Brain microvascular endothelial cell (primary cell): ENCODE measurements at regions not wholly inside any gene's neighbourhood (a gene's known extent, or its start where the extent isn't known, plus 50 kb on each side); places are given as distances from the start of the nearest gene placed in this dataset.

Experiments used
- DNase-seq: peaks from one replicate; pipeline ENCODE4 v3.0.0-alpha.2; 2020
- H3K27ac ChIP-seq: fragments of 250-450 bp; sonication (Bioruptor Pico); 2 replicates; pipeline ENCODE4 v1.5.1; 2020; ENCODE audit warnings: mild to moderate bottlenecking, moderate library complexity
- H3K27me3 ChIP-seq: fragments of 250-450 bp; sonication (Bioruptor Pico); replicated peaks from 2 replicates; pipeline ENCODE4 v1.5.1; 2020; ENCODE audit warnings: mild to moderate bottlenecking
- H3K36me3 ChIP-seq: fragments of 250-450 bp; sonication (Bioruptor Pico); replicated peaks from 2 replicates; pipeline ENCODE4 v1.5.1; 2020; ENCODE audit warnings: mild to moderate bottlenecking
- H3K4me3 ChIP-seq: 2 replicates; pipeline ENCODE4 v1.5.1; 2011; ENCODE audit warnings: low read depth, mild to moderate bottlenecking, control low read depth, low read length, moderate library complexity
- in situ Hi-C: cut with HindIII; loops from 2 replicates; pipeline ENCODE4 v1.10.0; 2017; ENCODE audit warnings: low sequenced_read_pairs, low pct_ligation_motif_present
- TF ChIP-seq, protein P1 (sequence below): IDR thresholded peaks from 2 replicates; pipeline ENCODE4 v1.5.1; 2011; ENCODE audit warnings: low read depth, mild to moderate bottlenecking, moderate library complexity, low read length, control low read depth, inconsistent platforms; ENCODE audit errors: missing control alignments

DNA sequence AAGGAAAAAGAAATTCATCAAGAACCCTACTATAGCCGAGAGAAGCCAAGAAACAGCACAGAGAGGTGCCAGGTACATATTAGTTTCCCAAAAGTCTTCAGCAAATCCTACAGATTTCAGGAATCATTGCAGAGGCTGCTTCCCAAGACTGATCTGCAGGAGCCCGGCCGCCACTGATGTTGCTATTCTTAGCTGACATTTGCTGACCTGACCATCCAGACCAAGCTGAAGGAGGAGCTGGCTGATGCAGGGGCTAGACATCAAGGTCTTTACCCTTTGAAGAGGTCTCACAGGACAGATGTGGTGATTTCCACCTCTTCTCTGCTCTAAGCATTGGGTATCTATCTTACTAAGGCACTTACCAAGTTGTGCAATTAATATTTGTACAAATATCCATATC lies 444.8 kb upstream of the SOX5 start:
- in situ Hi-C loops: no loop called here
- Histone ChIP-seq H3K36me3 (no peaks in the 10 kb centered on the region), H3K27ac (no peak overlapping the region), H3K4me3 (no peak overlapping the region), H3K27me3 (no peaks in the 10 kb centered on the region)
- TF ChIP-seq, protein P1, sequence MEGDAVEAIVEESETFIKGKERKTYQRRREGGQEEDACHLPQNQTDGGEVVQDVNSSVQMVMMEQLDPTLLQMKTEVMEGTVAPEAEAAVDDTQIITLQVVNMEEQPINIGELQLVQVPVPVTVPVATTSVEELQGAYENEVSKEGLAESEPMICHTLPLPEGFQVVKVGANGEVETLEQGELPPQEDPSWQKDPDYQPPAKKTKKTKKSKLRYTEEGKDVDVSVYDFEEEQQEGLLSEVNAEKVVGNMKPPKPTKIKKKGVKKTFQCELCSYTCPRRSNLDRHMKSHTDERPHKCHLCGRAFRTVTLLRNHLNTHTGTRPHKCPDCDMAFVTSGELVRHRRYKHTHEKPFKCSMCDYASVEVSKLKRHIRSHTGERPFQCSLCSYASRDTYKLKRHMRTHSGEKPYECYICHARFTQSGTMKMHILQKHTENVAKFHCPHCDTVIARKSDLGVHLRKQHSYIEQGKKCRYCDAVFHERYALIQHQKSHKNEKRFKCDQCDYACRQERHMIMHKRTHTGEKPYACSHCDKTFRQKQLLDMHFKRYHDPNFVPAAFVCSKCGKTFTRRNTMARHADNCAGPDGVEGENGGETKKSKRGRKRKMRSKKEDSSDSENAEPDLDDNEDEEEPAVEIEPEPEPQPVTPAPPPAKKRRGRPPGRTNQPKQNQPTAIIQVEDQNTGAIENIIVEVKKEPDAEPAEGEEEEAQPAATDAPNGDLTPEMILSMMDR: no peak
- no peak for DNase-seq

DNA sequence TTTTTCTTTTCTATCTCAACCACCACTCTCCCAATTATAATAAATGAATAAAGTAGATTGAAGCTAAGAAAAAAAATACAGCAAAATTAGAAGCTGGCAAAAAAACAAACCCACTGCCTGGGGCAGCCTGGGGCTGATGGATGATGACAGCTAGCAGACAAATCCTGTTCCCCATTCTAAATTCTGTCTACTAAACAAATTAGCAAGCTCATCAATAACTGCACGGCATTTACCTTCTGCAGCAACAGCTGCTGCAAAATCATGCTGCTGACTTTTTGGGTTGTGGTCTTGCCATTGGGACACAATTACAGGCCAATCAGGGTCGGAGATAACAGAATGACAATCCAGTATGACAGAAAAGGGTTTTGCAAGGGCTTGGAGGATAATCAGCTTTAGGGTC lies 443.6 kb upstream of the SOX5 start:
- no peak for DNase-seq
- TF ChIP-seq, protein P1: no peak
- Histone ChIP-seq H3K4me3 (no peak overlapping the region), H3K27me3 (no peaks in the 10 kb centered on the region), H3K36me3 (no peaks in the 10 kb centered on the region), H3K27ac (no peak overlapping the region)
- in situ Hi-C loops: no loop called here

DNA sequence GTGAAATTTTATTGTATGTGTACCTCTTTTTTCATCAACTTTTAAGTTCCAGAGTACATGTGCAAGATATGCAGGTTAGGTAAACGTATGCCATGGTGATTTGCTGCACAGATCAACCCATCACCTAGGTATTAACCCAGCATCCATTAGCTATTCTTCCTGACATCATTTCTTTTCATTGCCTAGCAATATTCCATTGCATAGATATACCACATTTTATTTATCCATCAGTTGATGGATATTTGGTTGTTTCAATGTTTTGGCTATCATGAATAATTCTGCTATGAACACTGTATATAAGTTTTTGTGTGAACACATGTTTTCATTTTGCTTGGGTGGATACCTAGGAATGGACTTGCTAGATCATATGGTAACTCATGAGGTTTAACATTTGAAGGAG lies 439.9 kb upstream of the SOX5 start:
- no peak overlapping the region for H3K4me3 ChIP-seq
- in situ Hi-C loops: no loop called here
- H3K27ac ChIP-seq: no peak overlapping the region
- DNase-seq: no peak
- no peaks in the 10 kb centered on the region for H3K27me3 ChIP-seq
- no peaks in the 10 kb centered on the region for H3K36me3 ChIP-seq
- TF ChIP-seq, protein P1: no peak

DNA sequence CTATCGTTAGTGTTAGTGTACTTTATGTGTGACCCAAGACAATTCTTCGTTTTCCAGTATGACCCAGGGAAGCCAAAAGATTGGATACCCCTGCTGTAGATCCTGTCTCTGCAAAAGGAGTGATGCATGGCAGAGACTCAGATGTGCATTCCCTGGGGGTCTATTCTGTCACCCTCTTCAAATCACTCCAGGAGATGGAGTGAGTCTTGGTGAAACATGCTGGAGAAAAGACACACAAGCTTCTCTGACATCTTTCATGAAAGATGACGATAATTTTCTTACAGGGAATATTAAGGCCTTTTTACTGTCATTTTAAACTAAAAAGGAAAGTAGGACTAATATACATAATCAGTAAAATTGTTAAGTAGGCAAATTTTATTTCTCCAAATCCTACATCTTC lies 437.9 kb upstream of the SOX5 start:
- Histone ChIP-seq H3K4me3 (no peak overlapping the region), H3K36me3 (no peaks in the 10 kb centered on the region), H3K27me3 (no peaks in the 10 kb centered on the region), H3K27ac (no peak overlapping the region)
- no peak for DNase-seq
- in situ Hi-C loops: no loop called here
- TF ChIP-seq, protein P1: no peak

DNA sequence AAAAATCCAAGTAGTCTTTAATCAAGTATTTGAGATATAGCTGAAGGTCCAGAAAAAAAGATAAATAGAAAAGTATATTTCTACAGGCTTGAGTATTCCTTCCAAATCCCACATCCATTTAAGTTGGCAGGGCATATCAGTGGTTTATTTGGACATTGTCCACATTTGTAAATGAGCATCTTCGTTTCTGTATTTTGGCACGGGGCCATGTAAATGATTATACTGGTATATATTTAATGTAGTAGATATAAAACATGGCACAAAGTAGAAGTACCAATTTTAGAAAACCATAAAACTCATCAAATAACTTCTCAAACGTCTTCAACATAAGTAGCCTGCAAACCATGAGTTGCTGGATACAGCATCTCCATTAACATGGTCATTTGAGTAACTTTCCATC lies 437.4 kb upstream of the SOX5 start:
- in situ Hi-C loops: no loop called here

DNA sequence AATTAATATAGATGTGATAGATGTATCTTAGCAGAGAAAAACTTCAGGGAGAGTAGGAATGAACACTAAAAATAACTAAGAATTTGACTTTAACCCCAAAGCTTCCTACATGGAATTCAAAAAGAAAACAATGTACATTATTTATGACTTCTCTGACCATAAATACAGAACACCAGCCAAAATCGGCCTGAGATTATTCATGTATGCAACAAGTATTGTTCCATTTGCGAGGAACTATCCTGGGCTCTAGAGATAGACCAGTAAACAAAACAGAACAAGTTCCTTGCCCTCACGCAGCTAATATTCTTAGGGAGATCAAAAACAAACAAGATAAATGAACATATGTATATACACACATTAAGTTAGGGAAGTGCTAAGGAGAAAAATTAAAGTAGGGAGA lies 432.3 kb upstream of the SOX5 start:
- no peaks in the 10 kb centered on the region for H3K27me3 ChIP-seq
- no peak overlapping the region for H3K4me3 ChIP-seq
- no peak for DNase-seq
- TF ChIP-seq, protein P1: no peak
- no peaks in the 10 kb centered on the region for H3K36me3 ChIP-seq
- in situ Hi-C loops: no loop called here
- no peak overlapping the region for H3K27ac ChIP-seq

More for the DNA sequence above, 437.4 kb upstream of the SOX5 start:
- TF ChIP-seq, protein P1: no peak
- Histone ChIP-seq H3K27me3 (no peaks in the 10 kb centered on the region), H3K4me3 (no peak overlapping the region), H3K36me3 (no peaks in the 10 kb centered on the region), H3K27ac (no peak overlapping the region)
- no peak for DNase-seq
